Aorta (tissue), 5 donors: ENCODE measurements at regions not wholly inside any gene's neighbourhood (a gene's known extent, or its start where the extent isn't known, plus 50 kb on each side); places are given as distances from the start of the nearest gene placed in this dataset.

Source experiments
- ATAC-seq: fragments of 200-7000 bp; cut with Tn5 transposase; one replicate; pipeline ENCODE4 v1.9.1; 2022; ENCODE audit warnings: moderate library complexity; ENCODE audit not compliant: low FRiP score
- DNase-seq, 2 donors: peaks; one replicate each; pipeline ENCODE4 v3.0.0-alpha.2; 2020
- H3K27ac ChIP-seq, 2 donors: one replicate each; pipeline ENCODE4 v1.5.1; 2013; ENCODE audit warnings: low read length in 2 of 2, mild to moderate bottlenecking in 2 of 2, moderate library complexity in 2 of 2, control low read depth in 1 of 2, inconsistent platforms in 1 of 2, low read depth in 1 of 2
- H3K27me3 ChIP-seq, 2 donors: one replicate each; pipeline ENCODE4 v1.6.1; 2013; ENCODE audit warnings: control low read depth in 1 of 2, low read length in 1 of 2, mild to moderate bottlenecking in 1 of 2, moderate library complexity in 1 of 2; ENCODE audit not compliant: insufficient read depth in 2 of 2, control insufficient read depth in 1 of 2
- H3K36me3 ChIP-seq, 2 donors: one replicate each; pipeline ENCODE4 v1.6.1; 2013; ENCODE audit warnings: control low read depth in 1 of 2, low read length in 1 of 2, mild to moderate bottlenecking in 1 of 2; ENCODE audit not compliant: insufficient read depth in 2 of 2, control insufficient read depth in 1 of 2
- H3K4me1 ChIP-seq, 2 donors: one replicate each; pipeline ENCODE4 v1.6.1; 2013; ENCODE audit warnings: low read length in 2 of 2, control low read depth in 1 of 2, mild to moderate bottlenecking in 1 of 2, moderate library complexity in 1 of 2; ENCODE audit not compliant: insufficient read depth in 2 of 2, control insufficient read depth in 1 of 2
- H3K4me3 ChIP-seq, 2 donors: one replicate each; pipeline ENCODE4 v1.5.1; 2013; ENCODE audit warnings: low read length in 2 of 2, control low read depth in 1 of 2, mild to moderate bottlenecking in 1 of 2
- H3K9me3 ChIP-seq: one replicate; pipeline ENCODE4 v1.6.1; 2013; ENCODE audit warnings: mild to moderate bottlenecking, low read length; ENCODE audit not compliant: control insufficient read depth
- WGBS, 2 donors: extraction: QIAGEN DNeasy Blood & Tissue Kit; methylation state at CpG; one replicate each; pipeline ENCODE4 v1.1.7; 2013; 5-methylcytosine and 5-hydroxymethylcytosine counted together
- intact Hi-C, 2 donors: fragments of 100-400 bp; cut with DNase I; formaldehyde crosslinking; loops; one replicate each; pipeline versions ENCODE4 v1.14.2 to v1.15.0; 2022
- donor health status: healthy with polysubstance abuse.
- donor health status: Bipolar disorder and iron deficiency.
- donor health status: DM: no; HTN: no; CAD: no.
- donor health status: DM: no; HTN: no; CAD: no.
- donor health status: DM: yes; HTN: yes; CAD: no.

GRCh38 chr20:58094160-58094559 is 134.3 kb downstream of the ANKRD60 start:
- H3K4me1 ChIP-seq = no peaks in the 10 kb centered on the region
- H3K36me3 ChIP-seq = no peaks in the 10 kb centered on the region
- WGBS, 2 donors = 96 to 97% methylated on average over 9 of the region's 9 CpGs
- no peak for DNase-seq
- H3K27me3 ChIP-seq = no peaks in the 10 kb centered on the region
- no peak overlapping the region for H3K27ac ChIP-seq
- H3K4me3 ChIP-seq = no peak overlapping the region
- no peaks in the 10 kb centered on the region for H3K9me3 ChIP-seq
- no peak for ATAC-seq
- intact Hi-C loops = no loop called here

DNA sequence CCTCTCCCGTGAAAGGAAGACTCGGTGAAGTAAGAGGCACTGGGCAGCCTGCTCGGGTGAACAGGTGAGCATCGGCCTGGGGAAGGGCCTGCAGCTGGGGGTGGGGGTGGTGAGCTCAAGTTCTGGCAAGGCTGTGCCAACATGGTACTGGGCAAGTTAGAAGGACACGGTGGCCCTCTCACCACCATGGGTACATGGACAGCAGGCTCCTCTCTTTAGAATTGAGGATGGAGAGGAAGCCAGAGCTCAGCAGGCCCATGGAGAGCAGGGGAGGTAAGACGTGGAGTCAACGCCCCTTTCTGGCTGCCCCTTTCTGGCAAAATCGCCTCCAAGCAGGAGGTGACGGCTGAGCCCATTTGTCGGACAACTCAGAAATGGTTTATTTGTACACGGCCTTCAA is 135.6 kb downstream of the ANKRD60 start:
- H3K36me3 ChIP-seq = no peaks in the 10 kb centered on the region
- intact Hi-C loops = no loop called here
- no peak overlapping the region for H3K4me3 ChIP-seq
- WGBS, 2 donors = 92 to 96% methylated on average over 11 of the region's 11 CpGs
- H3K27me3 ChIP-seq = no peaks in the 10 kb centered on the region
- no peaks in the 10 kb centered on the region for H3K9me3 ChIP-seq
- ATAC-seq = no peak
- H3K27ac ChIP-seq = no peak overlapping the region
- H3K4me1 ChIP-seq = no peaks in the 10 kb centered on the region
- DNase-seq = no peak

GRCh38 chr20:58092353-58092752 is 136.1 kb downstream of the ANKRD60 start:
- intact Hi-C loops = no loop called here
- no peak for DNase-seq
- no peak for ATAC-seq
- Histone ChIP-seq H3K4me1 (no peaks in the 10 kb centered on the region), H3K4me3 (no peak overlapping the region), H3K27me3 (no peaks in the 10 kb centered on the region), H3K27ac (no peak overlapping the region), H3K36me3 (no peaks in the 10 kb centered on the region), H3K9me3 (no peaks in the 10 kb centered on the region)
- 72 to 75% methylated on average over 4 of the region's 4 CpGs for WGBS, 2 donors

DNA sequence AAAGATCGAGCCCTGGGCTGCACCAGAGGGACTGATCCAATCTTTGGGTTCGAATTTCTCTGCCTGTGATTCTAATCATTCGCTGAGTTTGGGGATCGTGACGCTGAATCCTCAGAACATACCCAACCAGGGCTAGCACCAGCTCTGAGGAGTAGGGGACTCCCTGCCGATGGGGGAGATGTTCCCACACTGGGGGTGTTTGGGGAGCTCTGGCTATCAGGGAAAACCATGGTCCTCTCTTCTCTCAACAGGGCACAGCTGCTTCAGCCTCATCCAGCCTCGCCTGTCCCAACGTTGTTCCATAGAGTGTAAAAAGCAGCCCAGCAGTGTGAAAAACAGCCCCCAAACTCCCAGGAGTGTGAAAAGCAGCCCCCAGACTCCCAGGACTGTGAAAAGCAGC is 136.6 kb downstream of the ANKRD60 start:
- ATAC-seq = no peak
- no peak for DNase-seq
- no peaks in the 10 kb centered on the region for H3K36me3 ChIP-seq
- intact Hi-C loops = no loop called here
- H3K27me3 ChIP-seq = no peaks in the 10 kb centered on the region
- H3K4me1 ChIP-seq = no peaks in the 10 kb centered on the region
- no peak overlapping the region for H3K4me3 ChIP-seq
- no peak overlapping the region for H3K27ac ChIP-seq
- 91% methylated on average over 8 of the region's 8 CpGs for WGBS, 2 donors
- no peaks in the 10 kb centered on the region for H3K9me3 ChIP-seq

GRCh38 chr20:58090161-58090560 is 138.3 kb downstream of the ANKRD60 start:
- WGBS, 2 donors = 94% methylated on average over 3 of the region's 3 CpGs
- DNase-seq (no peak), ATAC-seq (no peak)

DNA sequence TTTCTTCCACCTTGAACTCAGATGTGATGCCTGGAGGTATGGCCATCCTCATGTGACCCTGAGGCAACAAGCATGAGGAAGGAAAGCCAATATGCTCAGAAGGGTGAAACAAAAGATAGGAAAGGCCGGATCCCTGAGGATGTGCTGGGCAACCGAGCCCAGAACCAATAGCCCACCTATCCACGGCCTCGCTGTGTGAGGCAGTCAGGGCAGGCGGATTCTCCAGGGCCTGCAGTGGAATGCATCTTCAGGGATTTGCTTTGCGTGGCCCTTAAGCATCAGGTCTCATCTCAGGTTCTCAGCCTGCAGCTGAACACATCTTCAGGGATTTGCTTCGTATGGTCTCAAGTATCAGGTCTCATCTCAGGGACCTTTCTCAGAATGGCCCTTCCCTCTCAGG is 139.8 kb downstream of the ANKRD60 start:
- no peak overlapping the region for H3K4me3 ChIP-seq
- no peaks in the 10 kb centered on the region for H3K4me1 ChIP-seq
- DNase-seq (no peak), ATAC-seq (no peak)
- 97 to 98% methylated on average over 7 of the region's 7 CpGs for WGBS, 2 donors
- no peaks in the 10 kb centered on the region for H3K9me3 ChIP-seq
- H3K27ac ChIP-seq = no peak overlapping the region
- intact Hi-C loops = loop anchor here in 1 of 2 donors (5.0 kb wide), 2 partner anchors 89 to 436 kb away; no protein-coding TSS in a partner anchor
- no peaks in the 10 kb centered on the region for H3K27me3 ChIP-seq
- H3K36me3 ChIP-seq = no peaks in the 10 kb centered on the region

More at GRCh38 chr20:58090161-58090560, 138.3 kb downstream of the ANKRD60 start:
- intact Hi-C loops = no loop called here
- H3K36me3 ChIP-seq = no peaks in the 10 kb centered on the region
- H3K4me1 ChIP-seq = no peaks in the 10 kb centered on the region
- no peak overlapping the region for H3K4me3 ChIP-seq
- no peak overlapping the region for H3K27ac ChIP-seq
- H3K27me3 ChIP-seq = no peaks in the 10 kb centered on the region
- no peaks in the 10 kb centered on the region for H3K9me3 ChIP-seq

DNA sequence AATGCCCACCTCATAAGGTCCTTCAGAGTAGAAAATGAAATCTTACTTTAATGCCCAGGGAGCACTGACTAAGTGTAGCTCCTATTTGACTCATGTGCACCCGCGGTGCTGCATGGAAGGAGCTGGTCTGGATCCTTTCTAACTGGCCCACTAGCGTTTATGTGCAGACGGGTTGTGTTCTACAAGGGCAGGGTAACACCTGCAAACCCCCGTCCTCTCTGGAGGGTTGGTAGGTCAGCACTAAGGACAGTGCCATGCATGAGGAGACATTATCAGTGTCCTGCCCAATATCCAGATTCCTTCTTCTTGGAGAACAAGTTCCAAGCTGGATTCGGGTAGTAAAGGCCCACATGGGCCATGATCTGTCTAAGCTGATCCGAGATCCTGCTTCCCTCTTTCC is 140.3 kb downstream of the ANKRD60 start:
- H3K27ac ChIP-seq = no peak overlapping the region
- 78 to 82% methylated on average over 7 of the region's 7 CpGs for WGBS, 2 donors
- H3K9me3 ChIP-seq = no peaks in the 10 kb centered on the region
- DNase-seq (no peak), ATAC-seq (no peak)
- no peaks in the 10 kb centered on the region for H3K27me3 ChIP-seq
- H3K4me3 ChIP-seq = no peak overlapping the region
- intact Hi-C loops = loop anchor here in 1 of 2 donors (5.0 kb wide), 2 partner anchors 89 to 436 kb away; no protein-coding TSS in a partner anchor
- no peaks in the 10 kb centered on the region for H3K36me3 ChIP-seq
- H3K4me1 ChIP-seq = no peaks in the 10 kb centered on the region

- intact Hi-C loops = loop anchor here (2.0 to 5.0 kb wide), 3 partner anchors 90 to 435 kb away; no protein-coding TSS in a partner anchor
- H3K27me3 ChIP-seq = no peaks in the 10 kb centered on the region
- WGBS, 2 donors = 77% methylated on average over 4 of the region's 4 CpGs
Measured at GRCh38 chr20:58087562-58087858, 140.9 kb downstream of the ANKRD60 start.

GRCh38 chr20:58086763-58087561 is 141.5 kb downstream of the ANKRD60 start:
- Histone ChIP-seq H3K4me3 (no peak overlapping the region), H3K4me1 (no peaks in the 10 kb centered on the region), H3K9me3 (no peaks in the 10 kb centered on the region), H3K27ac (no peak overlapping the region), H3K36me3 (no peaks in the 10 kb centered on the region), H3K27me3 (no peaks in the 10 kb centered on the region)
- WGBS, 2 donors = 71 to 76% methylated on average over 13 of the region's 13 CpGs
- intact Hi-C loops = loop anchor here (2.0 to 5.0 kb wide), 3 partner anchors 90 to 435 kb away; no protein-coding TSS in a partner anchor
- DNase-seq = no peak
- ATAC-seq = no peak

More at GRCh38 chr20:58087562-58087858, 140.9 kb downstream of the ANKRD60 start:
- Histone ChIP-seq H3K27ac (no peak overlapping the region), H3K4me3 (no peak overlapping the region), H3K9me3 (no peaks in the 10 kb centered on the region), H3K4me1 (no peaks in the 10 kb centered on the region), H3K36me3 (no peaks in the 10 kb centered on the region)
- DNase-seq = no peak
- no peak for ATAC-seq
